Activated naive CD4-positive, alpha-beta T cell treated with anti-CD3 and anti-CD28 coated beads, Interleukin-2, amount 50 U/mL, for 16 hours (primary cell): ENCODE measurements at regions not wholly inside any gene's neighbourhood (a gene's known extent, or its start where the extent isn't known, plus 50 kb on each side); places are given as distances from the start of the nearest gene placed in this dataset.
"Not testable (repeated sequence)": the region's sequence is repeated elsewhere in the genome, so short reads cannot be mapped to it uniquely, and the experiment has no call there.

Experiments
- DNase-seq: peaks from one replicate; pipeline ENCODE4 v3.0.0-alpha.2; 2020

GRCh38 chr2:150817422-150817821 is 330.0 kb upstream of the RND3 start:
- DNase-seq, result no peak

- DNase-seq, result no peak
Observed at GRCh38 chr2:150812664-150813367, 325.3 kb upstream of the RND3 start.

GRCh38 chr2:150812066-150812465 is 324.6 kb upstream of the RND3 start:
- no peak for DNase-seq

- DNase-seq, result no peak
Observed at GRCh38 chr2:150811259-150811855, 323.9 kb upstream of the RND3 start.

GRCh38 chr2:150809103-150809502 is 321.6 kb upstream of the RND3 start:
- no peak for DNase-seq

GRCh38 chr2:150806336-150806735 is 318.9 kb upstream of the RND3 start:
- no peak for DNase-seq

GRCh38 chr2:150803689-150804398 is 316.4 kb upstream of the RND3 start:
- DNase-seq, result no peak

GRCh38 chr2:150802635-150803034 is 315.2 kb upstream of the RND3 start:
- no peak for DNase-seq

GRCh38 chr2:150796236-150796635 is 308.8 kb upstream of the RND3 start:
- DNase-seq, result not testable (repeated sequence)

- no peak for DNase-seq
Observed at GRCh38 chr2:150792780-150793300, 305.4 kb upstream of the RND3 start.

GRCh38 chr2:150791567-150791966 is 304.1 kb upstream of the RND3 start:
- no peak for DNase-seq

- DNase-seq, result no peak
Observed at GRCh38 chr2:150789376-150789905, 302.0 kb upstream of the RND3 start.

- DNase-seq, result no peak
Observed at GRCh38 chr2:150788426-150789140, 301.1 kb upstream of the RND3 start.

- DNase-seq, result no peak
Observed at GRCh38 chr2:150787353-150788093, 300.1 kb upstream of the RND3 start.

GRCh38 chr2:150784389-150784788 is 296.9 kb upstream of the RND3 start:
- no peak for DNase-seq

GRCh38 chr2:150783896-150784295 is 296.4 kb upstream of the RND3 start:
- DNase-seq, result no peak

GRCh38 chr2:150783015-150783414 is 295.5 kb upstream of the RND3 start:
- DNase-seq, result no peak

GRCh38 chr2:150782613-150783012 is 295.1 kb upstream of the RND3 start:
- no peak for DNase-seq

GRCh38 chr2:150781142-150781541 is 293.7 kb upstream of the RND3 start:
- no peak for DNase-seq

- no peak for DNase-seq
Observed at GRCh38 chr2:150778828-150779227, 291.4 kb upstream of the RND3 start.

- DNase-seq, result no peak
Observed at GRCh38 chr2:150769421-150769820, 282.0 kb upstream of the RND3 start.
